SU-DHL-6 (cell line): ENCODE measurements at regions not wholly inside any gene's neighbourhood (a gene's known extent, or its start where the extent isn't known, plus 50 kb on each side); places are given as distances from the start of the nearest gene placed in this dataset.

Experiments used
- CTCF ChIP-seq: fragments of 200-600 bp; sonication (generic); IDR thresholded peaks from one replicate; pipeline ENCODE4 v1.5.1; 2017; ENCODE audit warnings: antibody characterized with exemption, mild to moderate bottlenecking, low read length, moderate library complexity; ENCODE audit not compliant: insufficient read depth, poor library complexity, severe bottlenecking
- EZH2phosphoT487 ChIP-seq: fragments of 200-600 bp; sonication (generic), shearing (Covaris generic); conservative IDR thresholded peaks from 2 replicates; pipeline ENCODE4 v1.6.1; 2018; ENCODE audit warnings: mild to moderate bottlenecking, antibody characterized with exemption, low read length, moderate library complexity, mixed read lengths

GRCh38 chr4:12957108-12957507 lies 527.0 kb downstream of the RAB28 start:
- TF ChIP-seq CTCF = no peak
- no peak for TF ChIP-seq EZH2phosphoT487
